Erythroblast (primary cell): ENCODE measurements at regions not wholly inside any gene's neighbourhood (a gene's known extent, or its start where the extent isn't known, plus 50 kb on each side); places are given as distances from the start of the nearest gene placed in this dataset.

Experiments used
- GATA1 ChIP-seq: IDR thresholded peaks from 2 replicates; pipeline ENCODE4 v1.6.1; 2011; ENCODE audit warnings: low read depth, mild to moderate bottlenecking, control low read depth, low read length, moderate library complexity
- POLR2A ChIP-seq: IDR thresholded peaks from 2 replicates; pipeline ENCODE4 v1.6.1; 2011; ENCODE audit warnings: mild to moderate bottlenecking, low read length

GRCh38 chr18:27627927-27628326, 442.8 kb upstream of the CHST9 start:
- TF ChIP-seq POLR2A: no peak
- TF ChIP-seq GATA1: no peak
